ENCODE measurements at regions not wholly inside any gene's neighbourhood (a gene's known extent, or its start where the extent isn't known, plus 50 kb on each side); places are given as distances from the start of the nearest gene placed in this dataset.

DNA sequence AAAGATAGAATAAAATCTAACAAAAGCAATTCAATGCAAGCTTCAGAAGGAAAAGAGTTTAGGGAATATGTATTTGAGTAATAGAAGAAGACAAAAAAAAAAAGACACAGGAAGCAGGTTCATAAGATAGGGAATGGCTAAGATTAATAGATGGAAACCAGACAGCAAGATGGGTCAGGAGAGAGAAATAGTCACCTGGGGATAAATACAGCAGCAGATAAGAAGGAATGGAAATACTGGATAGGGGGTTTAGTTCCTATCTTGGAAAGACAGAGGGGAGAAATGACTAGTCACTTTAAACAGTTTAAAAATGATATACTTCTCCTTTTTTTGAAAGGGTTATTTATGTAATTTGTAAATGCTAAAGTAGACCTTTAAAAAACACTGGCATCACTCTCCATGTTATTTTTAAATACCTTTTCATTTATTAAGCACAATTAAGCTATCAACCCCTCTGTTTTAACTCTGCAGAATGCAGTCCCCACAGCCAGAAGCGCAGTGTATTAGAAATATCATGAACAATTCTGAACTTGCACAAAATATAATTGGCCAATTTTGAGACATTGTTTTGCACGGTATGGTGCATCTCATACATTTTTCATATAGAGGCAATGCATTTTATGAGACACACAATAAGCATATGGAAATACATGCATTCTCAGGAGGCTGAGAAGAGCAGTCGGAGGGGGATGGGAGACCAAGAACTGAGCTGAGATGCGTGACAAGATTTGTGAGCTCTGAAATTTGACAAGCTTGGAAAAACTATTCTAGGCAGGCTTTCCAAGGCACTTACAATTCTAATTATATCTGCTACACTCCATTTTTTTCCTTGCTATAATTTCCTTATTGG, 303.4 kb upstream of the PRICKLE1 start:
- TF ChIP-seq, protein P1, sequence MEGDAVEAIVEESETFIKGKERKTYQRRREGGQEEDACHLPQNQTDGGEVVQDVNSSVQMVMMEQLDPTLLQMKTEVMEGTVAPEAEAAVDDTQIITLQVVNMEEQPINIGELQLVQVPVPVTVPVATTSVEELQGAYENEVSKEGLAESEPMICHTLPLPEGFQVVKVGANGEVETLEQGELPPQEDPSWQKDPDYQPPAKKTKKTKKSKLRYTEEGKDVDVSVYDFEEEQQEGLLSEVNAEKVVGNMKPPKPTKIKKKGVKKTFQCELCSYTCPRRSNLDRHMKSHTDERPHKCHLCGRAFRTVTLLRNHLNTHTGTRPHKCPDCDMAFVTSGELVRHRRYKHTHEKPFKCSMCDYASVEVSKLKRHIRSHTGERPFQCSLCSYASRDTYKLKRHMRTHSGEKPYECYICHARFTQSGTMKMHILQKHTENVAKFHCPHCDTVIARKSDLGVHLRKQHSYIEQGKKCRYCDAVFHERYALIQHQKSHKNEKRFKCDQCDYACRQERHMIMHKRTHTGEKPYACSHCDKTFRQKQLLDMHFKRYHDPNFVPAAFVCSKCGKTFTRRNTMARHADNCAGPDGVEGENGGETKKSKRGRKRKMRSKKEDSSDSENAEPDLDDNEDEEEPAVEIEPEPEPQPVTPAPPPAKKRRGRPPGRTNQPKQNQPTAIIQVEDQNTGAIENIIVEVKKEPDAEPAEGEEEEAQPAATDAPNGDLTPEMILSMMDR (IDR thresholded peaks at IDR 0.05; ENCODE audit: low read depth, low read length, missing control alignments) = no peak
- DNase-seq (ENCODE audit: extremely low read depth, low read depth) = no peak
- H3K4me3 ChIP-seq (replicated peaks; ENCODE audit: low read depth, low read length) = no peak overlapping the region

DNA sequence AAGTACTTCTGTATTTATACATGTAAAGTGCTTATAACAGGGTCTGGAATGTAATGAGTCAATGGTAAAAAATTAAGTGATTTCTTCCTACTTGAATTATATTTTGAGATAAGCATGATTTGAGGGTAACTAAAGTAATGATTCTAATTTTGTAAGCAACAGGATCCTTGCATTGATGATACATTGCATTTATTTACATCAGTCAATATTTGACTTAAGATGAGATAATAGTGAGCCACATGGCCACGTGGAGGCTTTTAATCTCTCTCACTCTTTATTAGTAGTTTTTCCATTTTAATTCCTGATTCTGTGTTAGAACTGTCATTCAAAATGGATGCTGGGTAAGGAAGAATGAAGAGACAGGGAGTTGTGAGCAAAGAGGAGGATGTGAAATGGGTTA, 298.1 kb upstream of the PRICKLE1 start:
- no peak overlapping the region for H3K4me3 ChIP-seq (replicated peaks; ENCODE audit: low read depth, low read length)
- TF ChIP-seq, protein P1 (IDR thresholded peaks at IDR 0.05; ENCODE audit: low read depth, low read length, missing control alignments) = no peak
- DNase-seq (ENCODE audit: extremely low read depth, low read depth) = no peak

DNA sequence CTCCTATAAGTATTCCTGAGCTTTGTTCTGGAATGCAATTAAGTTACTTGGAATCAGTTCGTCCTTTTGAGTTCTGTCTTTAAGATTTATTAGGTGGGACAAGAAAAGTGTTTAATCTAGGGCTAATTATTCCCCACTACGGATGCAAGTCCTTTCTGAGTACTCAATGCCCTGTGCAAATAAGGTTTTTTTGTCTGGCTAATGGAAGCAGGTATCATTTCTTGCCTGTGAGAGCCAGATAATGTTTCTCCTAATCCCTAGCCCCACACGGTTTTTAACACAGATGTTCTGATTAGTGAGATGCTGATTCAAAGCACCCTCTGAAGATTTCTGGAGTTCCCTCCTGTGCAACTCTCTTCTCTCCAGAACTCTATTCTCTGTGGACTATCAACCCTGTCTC, 296.6 kb upstream of the PRICKLE1 start:
- TF ChIP-seq, protein P1 (IDR thresholded peaks at IDR 0.05; ENCODE audit: low read depth, low read length, missing control alignments) = no peak
- no peak for DNase-seq (ENCODE audit: extremely low read depth, low read depth)
- no peak overlapping the region for H3K4me3 ChIP-seq (replicated peaks; ENCODE audit: low read depth, low read length)

DNA sequence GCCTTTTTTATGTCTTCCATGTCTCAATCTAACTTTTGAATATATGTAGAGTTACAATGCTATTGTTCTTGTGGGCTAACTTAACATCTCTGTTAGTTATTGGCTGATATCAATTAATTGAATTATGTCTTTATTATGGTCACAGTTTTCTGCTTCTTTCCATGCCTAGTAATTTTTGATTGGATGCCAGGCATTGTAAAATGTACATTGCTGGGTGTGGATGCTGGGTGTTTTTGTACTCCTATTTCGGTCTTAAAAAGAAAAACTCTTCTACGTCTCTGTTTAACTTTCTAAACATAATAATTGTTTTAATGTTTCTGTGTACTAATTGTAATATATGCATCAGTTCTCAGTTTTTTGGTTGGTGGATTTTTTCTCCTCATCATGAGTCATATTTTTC, 296.1 kb upstream of the PRICKLE1 start:
- no peak overlapping the region for H3K4me3 ChIP-seq (replicated peaks; ENCODE audit: low read depth, low read length)
- no peak for DNase-seq (ENCODE audit: extremely low read depth, low read depth)
- TF ChIP-seq, protein P1 (IDR thresholded peaks at IDR 0.05; ENCODE audit: low read depth, low read length, missing control alignments) = no peak

DNA sequence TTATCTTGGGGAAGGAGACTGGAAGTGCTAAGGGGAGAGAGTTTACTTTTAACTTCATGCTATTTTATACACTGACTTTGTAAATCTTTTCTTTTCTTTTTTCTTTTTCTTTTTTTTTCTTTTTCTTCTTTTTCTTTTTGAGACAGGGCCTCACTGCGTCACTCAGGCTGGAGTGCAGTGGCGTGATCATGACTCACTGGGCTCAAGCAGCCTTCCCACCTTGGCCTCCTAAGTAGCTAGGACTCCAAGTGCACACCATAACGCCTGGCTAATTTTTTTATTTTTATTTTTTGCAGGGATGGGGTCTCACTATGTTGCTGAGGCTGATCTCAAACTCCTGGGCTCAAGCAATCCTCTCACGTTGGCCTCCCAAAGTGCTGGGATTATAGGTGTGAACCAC, 294.6 kb upstream of the PRICKLE1 start:
- H3K4me3 ChIP-seq (replicated peaks; ENCODE audit: low read depth, low read length) = no peak overlapping the region
- TF ChIP-seq, protein P1 (IDR thresholded peaks at IDR 0.05; ENCODE audit: low read depth, low read length, missing control alignments) = no peak
- DNase-seq (ENCODE audit: extremely low read depth, low read depth) = no peak

DNA sequence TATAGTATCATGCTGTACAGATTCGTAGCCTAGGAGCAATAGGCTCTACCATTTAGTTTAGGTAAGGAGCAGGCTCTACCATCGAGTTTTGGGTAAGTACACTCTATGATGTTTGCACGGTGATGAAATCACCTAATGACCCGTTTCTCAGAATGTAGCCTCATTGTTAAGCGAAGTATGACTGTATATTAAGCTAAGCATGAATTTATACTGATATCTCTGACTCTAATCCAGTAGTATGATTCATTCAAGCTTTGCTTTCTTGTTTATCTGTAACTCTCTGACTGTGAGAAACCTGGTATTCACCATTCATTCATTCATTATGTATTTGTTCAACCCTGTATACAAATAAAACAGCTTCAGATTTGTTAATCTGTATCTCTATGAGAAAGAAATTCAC, 283.9 kb upstream of the PRICKLE1 start:
- H3K4me3 ChIP-seq (replicated peaks; ENCODE audit: low read depth, low read length) = no peak overlapping the region
- DNase-seq (ENCODE audit: extremely low read depth, low read depth) = no peak
- TF ChIP-seq, protein P1 (IDR thresholded peaks at IDR 0.05; ENCODE audit: low read depth, low read length, missing control alignments) = no peak
